Astrocyte (in vitro differentiated cells and primary cell): ENCODE measurements at regions not wholly inside any gene's neighbourhood (a gene's known extent, or its start where the extent isn't known, plus 50 kb on each side); places are given as distances from the start of the nearest gene placed in this dataset.

ENCODE experiments used
- DNase-seq: peaks from one replicate; pipeline ENCODE4 v3.0.0-alpha.2; 2010; ENCODE audit warnings: low read depth
- FAIRE-seq: peaks from 2 replicates; lab custom pipeline; 2011; peaks lifted over from hg19 to GRCh38; lab: Jason Lieb, UNC
- H2AFZ ChIP-seq: 2 replicates; pipeline ENCODE4 v1.6.0; 2012; ENCODE audit warnings: low read depth, low read length, inconsistent platforms
- H3K27ac ChIP-seq: 2 replicates; pipeline ENCODE4 v1.5.1; 2011; ENCODE audit warnings: low read depth, low read length, inconsistent platforms
- H3K27me3 ChIP-seq: 2 replicates; pipeline ENCODE4 v1.6.0; 2011; ENCODE audit warnings: low read length, inconsistent platforms; ENCODE audit not compliant: insufficient read depth
- H3K36me3 ChIP-seq: 2 replicates; pipeline ENCODE4 v1.5.1; 2011; ENCODE audit warnings: low read length, inconsistent platforms; ENCODE audit not compliant: insufficient read depth
- H3K4me1 ChIP-seq: 2 replicates; pipeline ENCODE4 v1.5.1; 2011; ENCODE audit warnings: low read length, inconsistent platforms; ENCODE audit not compliant: insufficient read depth
- H3K4me2 ChIP-seq: 2 replicates; pipeline ENCODE4 v1.6.0; 2012; ENCODE audit warnings: low read length, inconsistent platforms
- H3K4me3 ChIP-seq: 2 replicates; pipeline ENCODE4 v1.5.1; 2011; ENCODE audit warnings: low read depth, mild to moderate bottlenecking, low read length, inconsistent platforms; ENCODE audit not compliant: insufficient read depth
- H3K79me2 ChIP-seq: 2 replicates; pipeline ENCODE4 v1.6.0; 2012; ENCODE audit warnings: mild to moderate bottlenecking, low read length, inconsistent platforms; ENCODE audit not compliant: insufficient read depth
- H3K9ac ChIP-seq: 2 replicates; pipeline ENCODE4 v1.6.0; 2012; ENCODE audit warnings: mild to moderate bottlenecking, low read length, inconsistent platforms
- H3K9me3 ChIP-seq: 2 replicates; pipeline ENCODE4 v1.5.1; 2012; ENCODE audit warnings: low read depth, mild to moderate bottlenecking, low read length, inconsistent platforms; ENCODE audit not compliant: insufficient read depth
- H4K20me1 ChIP-seq: 2 replicates; pipeline ENCODE4 v1.6.0; 2012; ENCODE audit warnings: low read length, inconsistent platforms; ENCODE audit not compliant: insufficient read depth
- H3K27ac Mint-ChIP-seq: one replicate; pipeline ENCODE4 v1.8.0; 2021; ENCODE audit warnings: mild to moderate bottlenecking, mixed read lengths; ENCODE audit not compliant: unreplicated experiment
- H3K27me3 Mint-ChIP-seq: one replicate; pipeline ENCODE4 v1.8.0; 2021; ENCODE audit warnings: low read depth, mixed read lengths; ENCODE audit not compliant: unreplicated experiment
- H3K36me3 Mint-ChIP-seq: one replicate; pipeline ENCODE4 v1.8.0; 2021; ENCODE audit warnings: low read depth, mixed read lengths; ENCODE audit not compliant: unreplicated experiment
- H3K4me1 Mint-ChIP-seq: one replicate; pipeline ENCODE4 v1.8.0; 2021; ENCODE audit warnings: low read depth, mixed read lengths; ENCODE audit not compliant: unreplicated experiment
- H3K4me3 Mint-ChIP-seq: one replicate; pipeline ENCODE4 v1.8.0; 2021; ENCODE audit warnings: mild to moderate bottlenecking, moderate library complexity, mixed read lengths; ENCODE audit not compliant: unreplicated experiment
- H3K9me3 Mint-ChIP-seq: one replicate; pipeline ENCODE4 v1.8.0; 2021; ENCODE audit warnings: mild to moderate bottlenecking, mixed read lengths; ENCODE audit not compliant: unreplicated experiment
- CTCF ChIP-seq: IDR thresholded peaks from 2 replicates; pipeline ENCODE4 v1.5.1; 2011; ENCODE audit warnings: low read depth, mild to moderate bottlenecking, inconsistent platforms, low read length, moderate library complexity; ENCODE audit not compliant: insufficient read depth
- EZH2 ChIP-seq: IDR thresholded peaks from 2 replicates; pipeline ENCODE4 v1.6.1; 2012; ENCODE audit warnings: mild to moderate bottlenecking, low read length, inconsistent platforms; ENCODE audit not compliant: insufficient read depth

- Mint-ChIP-seq H3K36me3 (no peaks in the 10 kb centered on the region), H3K4me1 (no peaks in the 10 kb centered on the region), H3K4me3 (no peak overlapping the region), H3K9me3 (no peaks in the 10 kb centered on the region), H3K27me3 (peaks cover 4% of the 10 kb centered on the region), H3K27ac (no peak overlapping the region)
- H3K27me3 ChIP-seq: no peaks in the 10 kb centered on the region
- no peaks in the 10 kb centered on the region for H4K20me1 ChIP-seq
- no peaks in the 10 kb centered on the region for H3K79me2 ChIP-seq
- H3K4me1 ChIP-seq: no peaks in the 10 kb centered on the region
- FAIRE-seq (no peak), DNase-seq (no peak)
- no peak overlapping the region for H3K4me2 ChIP-seq
- H3K4me3 ChIP-seq: no peak overlapping the region
- no peaks in the 10 kb centered on the region for H3K36me3 ChIP-seq
- no peak overlapping the region for H3K27ac ChIP-seq
- H3K9me3 ChIP-seq: no peaks in the 10 kb centered on the region
- no peak overlapping the region for H2AFZ ChIP-seq
- no peak overlapping the region for H3K9ac ChIP-seq
- TF ChIP-seq EZH2 (no peak), CTCF (no peak)
Observed at GRCh38 chrX:40282348-40282747, 184.6 kb upstream of the BCOR start.

- Histone ChIP-seq H3K4me3 (no peak overlapping the region), H3K9ac (no peak overlapping the region), H3K27ac (no peak overlapping the region), H3K4me1 (no peaks in the 10 kb centered on the region), H2AFZ (no peak overlapping the region), H3K4me2 (no peak overlapping the region), H3K27me3 (no peaks in the 10 kb centered on the region), H4K20me1 (no peaks in the 10 kb centered on the region), H3K9me3 (no peaks in the 10 kb centered on the region), H3K79me2 (no peaks in the 10 kb centered on the region), H3K36me3 (no peaks in the 10 kb centered on the region)
- H3K36me3 Mint-ChIP-seq: no peaks in the 10 kb centered on the region
- DNase-seq (no peak), FAIRE-seq (no peak)
- H3K9me3 Mint-ChIP-seq: no peaks in the 10 kb centered on the region
- no peaks in the 10 kb centered on the region for H3K4me1 Mint-ChIP-seq
- peaks cover 4% of the 10 kb centered on the region for H3K27me3 Mint-ChIP-seq
- H3K27ac Mint-ChIP-seq: no peak overlapping the region
- TF ChIP-seq CTCF (no peak), EZH2 (no peak)
- no peak overlapping the region for H3K4me3 Mint-ChIP-seq
Observed at GRCh38 chrX:40281336-40282005, 183.7 kb upstream of the BCOR start.

- no peak overlapping the region for H3K27ac ChIP-seq
- H3K9me3 Mint-ChIP-seq: no peaks in the 10 kb centered on the region
- peak overlapping the region; percentile 34 for H3K27ac Mint-ChIP-seq
- H3K27me3 ChIP-seq: no peaks in the 10 kb centered on the region
- H3K4me3 Mint-ChIP-seq: no peak overlapping the region
- FAIRE-seq: no peak
- H3K36me3 ChIP-seq: no peaks in the 10 kb centered on the region
- H3K4me3 ChIP-seq: no peak overlapping the region
- H3K4me2 ChIP-seq: no peak overlapping the region
- peaks cover 4% of the 10 kb centered on the region for H3K27me3 Mint-ChIP-seq
- H3K4me1 Mint-ChIP-seq: no peaks in the 10 kb centered on the region
- no peaks in the 10 kb centered on the region for H3K79me2 ChIP-seq
- no peak for DNase-seq
- no peak overlapping the region for H3K9ac ChIP-seq
- TF ChIP-seq EZH2 (no peak), CTCF (no peak)
- H3K9me3 ChIP-seq: no peaks in the 10 kb centered on the region
- no peaks in the 10 kb centered on the region for H3K4me1 ChIP-seq
- no peaks in the 10 kb centered on the region for H3K36me3 Mint-ChIP-seq
- no peaks in the 10 kb centered on the region for H4K20me1 ChIP-seq
- no peak overlapping the region for H2AFZ ChIP-seq
Observed at GRCh38 chrX:40279762-40280161, 182.0 kb upstream of the BCOR start.
